AG09309 (cell line): ENCODE measurements at regions not wholly inside any gene's neighbourhood (a gene's known extent, or its start where the extent isn't known, plus 50 kb on each side); places are given as distances from the start of the nearest gene placed in this dataset.

ENCODE experiments used
- DNase-seq: peaks from one replicate; pipeline ENCODE4 v3.0.0-alpha.2; 2010; ENCODE audit warnings: low read depth
- H3K4me3 ChIP-seq: 2 replicates; pipeline ENCODE4 v1.5.1; 2011; ENCODE audit warnings: mild to moderate bottlenecking, low read depth, low read length, moderate library complexity; ENCODE audit not compliant: control insufficient read depth
- TF ChIP-seq, protein P1 (sequence below): IDR thresholded peaks from 2 replicates; pipeline ENCODE4 v1.5.1; 2011; ENCODE audit warnings: mild to moderate bottlenecking, low read depth, low read length, inconsistent platforms; ENCODE audit not compliant: insufficient read depth, control insufficient read depth; ENCODE audit errors: missing control alignments

DNA sequence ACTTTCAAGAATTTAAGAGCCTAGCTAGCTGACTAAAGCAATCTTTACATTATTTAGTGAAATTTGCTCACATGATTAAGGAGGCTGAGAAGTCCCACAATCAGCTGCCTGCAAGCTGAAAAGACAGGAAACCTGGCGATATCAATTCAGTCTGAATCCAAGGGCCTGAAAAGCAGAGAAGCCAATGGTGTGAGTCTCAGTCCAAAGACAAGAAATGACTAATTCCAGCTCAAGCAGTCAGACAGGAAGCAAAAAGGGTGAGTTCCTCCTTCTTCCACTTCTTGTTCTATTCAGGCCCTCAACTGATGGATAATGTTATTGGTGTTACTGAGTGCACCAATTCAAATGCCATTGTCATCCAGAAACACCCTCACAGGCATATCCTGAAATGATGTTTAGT is 1231.6 kb upstream of the CELF2 start:
- DNase-seq, result no peak
- H3K4me3 ChIP-seq, result no peak overlapping the region
- TF ChIP-seq, protein P1, sequence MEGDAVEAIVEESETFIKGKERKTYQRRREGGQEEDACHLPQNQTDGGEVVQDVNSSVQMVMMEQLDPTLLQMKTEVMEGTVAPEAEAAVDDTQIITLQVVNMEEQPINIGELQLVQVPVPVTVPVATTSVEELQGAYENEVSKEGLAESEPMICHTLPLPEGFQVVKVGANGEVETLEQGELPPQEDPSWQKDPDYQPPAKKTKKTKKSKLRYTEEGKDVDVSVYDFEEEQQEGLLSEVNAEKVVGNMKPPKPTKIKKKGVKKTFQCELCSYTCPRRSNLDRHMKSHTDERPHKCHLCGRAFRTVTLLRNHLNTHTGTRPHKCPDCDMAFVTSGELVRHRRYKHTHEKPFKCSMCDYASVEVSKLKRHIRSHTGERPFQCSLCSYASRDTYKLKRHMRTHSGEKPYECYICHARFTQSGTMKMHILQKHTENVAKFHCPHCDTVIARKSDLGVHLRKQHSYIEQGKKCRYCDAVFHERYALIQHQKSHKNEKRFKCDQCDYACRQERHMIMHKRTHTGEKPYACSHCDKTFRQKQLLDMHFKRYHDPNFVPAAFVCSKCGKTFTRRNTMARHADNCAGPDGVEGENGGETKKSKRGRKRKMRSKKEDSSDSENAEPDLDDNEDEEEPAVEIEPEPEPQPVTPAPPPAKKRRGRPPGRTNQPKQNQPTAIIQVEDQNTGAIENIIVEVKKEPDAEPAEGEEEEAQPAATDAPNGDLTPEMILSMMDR, result no peak

DNA sequence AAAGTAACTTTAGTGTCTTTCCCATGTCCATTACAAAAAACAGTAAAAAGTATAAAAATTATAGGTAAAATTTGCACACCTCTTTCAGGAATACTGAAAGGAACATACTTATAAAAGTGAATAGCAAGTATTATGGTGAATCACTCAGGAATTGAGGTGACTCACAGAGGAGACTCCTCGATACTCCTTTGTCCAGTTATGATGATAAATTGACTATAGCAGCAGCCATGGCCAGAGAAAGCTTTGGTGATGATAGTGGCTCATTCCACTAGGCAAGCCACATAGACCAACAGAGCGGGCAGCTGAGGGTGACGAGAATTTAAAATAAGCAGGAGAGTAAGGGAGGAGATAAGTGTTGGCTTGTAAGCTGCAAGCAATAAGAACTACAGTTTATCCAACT is 1231.1 kb upstream of the CELF2 start:
- H3K4me3 ChIP-seq, result no peak overlapping the region
- TF ChIP-seq, protein P1, result no peak

DNA sequence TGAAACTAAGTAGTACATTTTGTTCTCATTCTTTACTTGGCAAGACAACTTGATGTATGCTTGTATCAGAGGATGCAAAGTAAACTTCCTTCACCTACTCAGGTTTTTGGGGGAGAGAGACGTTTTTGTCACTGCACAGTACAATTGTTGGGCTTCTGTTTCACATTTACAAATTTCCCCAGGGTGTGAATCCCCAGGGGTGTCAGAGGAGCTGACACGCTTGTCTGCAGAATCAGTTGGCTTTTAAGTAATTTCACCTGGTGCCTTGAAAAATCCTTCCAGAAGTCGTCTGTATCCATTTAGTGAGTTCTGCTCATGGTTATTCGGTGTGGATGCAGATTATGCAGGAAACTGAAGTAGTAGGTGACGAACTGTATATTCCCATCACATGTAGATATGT is 1227.7 kb upstream of the CELF2 start:
- DNase-seq, result no peak
- TF ChIP-seq, protein P1, result no peak
- H3K4me3 ChIP-seq, result no peak overlapping the region

More for the DNA sequence above, 1231.1 kb upstream of the CELF2 start:
- no peak for DNase-seq

DNA sequence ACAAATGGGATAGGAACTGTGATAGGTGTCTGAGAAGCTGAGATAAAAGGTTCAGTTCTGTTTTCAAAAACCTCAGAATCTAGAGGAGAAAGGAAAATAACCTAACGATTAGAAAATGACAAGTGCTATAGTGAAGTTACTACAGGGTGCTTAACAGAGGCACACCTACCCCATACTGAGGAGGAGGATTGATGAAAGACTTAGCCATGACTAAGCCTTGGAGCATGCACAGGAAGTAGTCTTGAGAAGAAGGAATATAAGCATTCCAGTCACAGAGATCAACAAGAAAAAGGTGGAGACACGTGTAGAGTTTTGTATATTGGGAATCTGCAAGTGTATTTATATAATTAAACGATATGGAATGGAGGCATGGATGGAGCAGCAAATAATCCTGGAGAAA is 1225.5 kb upstream of the CELF2 start:
- no peak for DNase-seq
- no peak overlapping the region for H3K4me3 ChIP-seq
- TF ChIP-seq, protein P1, result no peak

DNA sequence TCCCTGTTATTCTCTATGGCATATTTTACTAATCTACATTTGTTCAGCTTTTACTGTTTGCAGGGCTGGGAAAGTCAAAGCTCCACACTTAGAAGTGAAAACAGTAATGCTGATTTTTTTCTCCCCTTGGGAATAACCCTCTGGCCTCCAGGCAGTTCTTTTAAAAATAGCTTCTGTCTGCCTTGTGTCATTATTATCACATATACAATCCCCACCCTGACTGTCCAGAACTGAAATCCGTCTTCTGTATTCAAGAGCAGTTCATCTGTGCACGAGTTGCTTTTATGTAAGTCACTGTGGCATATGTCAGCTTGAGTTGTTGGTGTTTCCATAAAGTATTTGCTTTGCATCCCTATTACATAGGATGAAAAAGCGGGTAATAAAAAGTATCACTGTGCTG is 1221.1 kb upstream of the CELF2 start:
- DNase-seq, result no peak
- H3K4me3 ChIP-seq, result no peak overlapping the region
- TF ChIP-seq, protein P1, result no peak

DNA sequence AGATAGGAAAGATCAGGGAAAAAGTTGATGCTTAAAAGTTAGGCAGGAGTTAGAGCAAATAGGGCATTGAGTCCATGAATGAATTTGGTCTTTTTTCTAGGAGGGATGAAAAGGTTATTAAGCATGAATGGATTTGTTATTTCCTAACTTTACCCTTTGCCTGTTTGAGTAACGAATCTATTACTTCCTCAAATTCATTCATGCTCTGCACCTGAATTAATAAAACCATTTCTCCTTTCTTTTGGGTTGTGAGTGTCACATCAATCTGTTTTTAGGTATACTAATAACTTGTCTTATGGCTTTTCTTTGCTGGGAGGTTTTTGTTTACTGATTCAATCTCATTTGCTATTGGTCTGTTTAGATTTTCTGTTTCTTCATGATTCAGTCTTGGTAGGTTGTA is 1217.7 kb upstream of the CELF2 start:
- no peak overlapping the region for H3K4me3 ChIP-seq
- DNase-seq, result no peak
- TF ChIP-seq, protein P1, result no peak

DNA sequence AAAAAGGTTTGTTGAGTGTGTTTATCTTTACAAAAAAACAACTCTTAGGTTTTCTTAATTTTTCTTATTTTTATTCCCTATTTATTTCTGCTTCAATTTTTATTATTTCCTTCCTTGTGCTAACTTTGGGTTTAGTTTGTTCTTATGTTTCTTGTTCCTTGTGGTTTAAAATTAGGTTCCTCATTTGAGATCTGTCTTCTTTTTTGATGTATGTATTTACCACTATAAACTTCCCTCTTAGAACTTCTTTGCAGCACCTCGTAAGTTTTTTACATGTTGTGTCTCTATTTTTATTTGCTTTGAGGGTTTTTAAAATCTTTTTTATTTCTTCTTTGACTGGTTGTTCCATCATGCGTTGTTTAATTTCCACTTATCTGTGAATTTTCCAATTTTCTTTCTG is 1217.1 kb upstream of the CELF2 start:
- H3K4me3 ChIP-seq, result no peak overlapping the region
- no peak for DNase-seq
- TF ChIP-seq, protein P1, result no peak
